ENCODE measurements at regions not wholly inside any gene's neighbourhood (a gene's known extent, or its start where the extent isn't known, plus 50 kb on each side); places are given as distances from the start of the nearest gene placed in this dataset.

- FAIRE-seq (no peak), DNase-seq (ENCODE audit: insufficient read length, low spot score) (no peak)
- TF ChIP-seq CTCF (IDR thresholded peaks at IDR 0.05; ENCODE audit: insufficient read depth, missing control alignments): no peak
Observed at GRCh38 chr10:84700668-84701369, 372.4 kb downstream of the CCSER2 start.

GRCh38 chr10:84701370-84701720 is 373.0 kb downstream of the CCSER2 start:
- FAIRE-seq: no peak
- TF ChIP-seq CTCF (IDR thresholded peaks at IDR 0.05; ENCODE audit: insufficient read depth, missing control alignments): no peak
- no peak for DNase-seq (ENCODE audit: insufficient read length, low spot score)

DNA sequence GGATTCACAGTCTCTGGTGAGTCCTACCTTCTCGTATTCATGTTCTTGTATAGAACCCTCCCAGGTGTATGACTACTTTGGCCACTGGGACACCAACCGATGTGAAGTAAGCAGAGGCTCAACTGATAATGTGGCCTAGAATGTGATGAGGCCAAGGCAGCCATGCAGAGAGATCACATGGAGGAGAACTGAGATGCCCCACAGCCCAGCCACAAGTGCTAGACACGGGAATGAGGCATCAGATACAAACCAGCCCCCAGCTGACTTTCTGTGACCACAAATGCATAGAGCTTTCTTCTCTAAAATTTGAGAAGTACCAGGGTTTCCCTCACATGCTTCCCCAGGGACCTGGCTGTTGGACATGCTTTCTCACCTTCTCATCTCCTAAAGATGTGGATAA is 375.7 kb downstream of the CCSER2 start:
- DNase-seq (ENCODE audit: insufficient read length, low spot score) (no peak), FAIRE-seq (no peak)
- TF ChIP-seq CTCF (IDR thresholded peaks at IDR 0.05; ENCODE audit: insufficient read depth, missing control alignments): no peak

DNA sequence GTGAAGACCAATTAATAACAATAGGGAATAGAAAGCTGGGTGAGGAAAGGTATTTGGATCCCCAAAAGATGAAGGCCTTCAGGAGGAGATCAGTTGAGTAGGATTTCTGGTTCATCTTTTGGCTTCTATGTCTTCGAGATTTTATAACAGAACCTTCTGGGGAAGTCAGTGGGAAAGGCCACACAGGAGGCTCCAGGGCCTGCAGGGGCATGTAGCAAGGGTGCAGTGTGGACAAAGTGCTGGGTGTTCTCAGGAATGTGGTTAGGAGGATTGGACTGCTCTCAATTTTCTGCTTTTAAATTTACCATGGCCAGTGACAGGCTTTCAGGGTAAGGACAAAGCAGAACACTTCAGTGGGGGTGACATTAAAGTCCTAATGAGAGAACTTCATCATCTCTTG is 378.0 kb downstream of the CCSER2 start:
- TF ChIP-seq CTCF (IDR thresholded peaks at IDR 0.05; ENCODE audit: insufficient read depth, missing control alignments): no peak
- DNase-seq (ENCODE audit: insufficient read length, low spot score) (no peak), FAIRE-seq (no peak)

- TF ChIP-seq CTCF (IDR thresholded peaks at IDR 0.05; ENCODE audit: insufficient read depth, missing control alignments): no peak
- DNase-seq (ENCODE audit: insufficient read length, low spot score) (no peak), FAIRE-seq (no peak)
Observed at GRCh38 chr10:84706875-84707274, 378.5 kb downstream of the CCSER2 start.

- peak; percentile 24 for DNase-seq (ENCODE audit: insufficient read length, low spot score)
- TF ChIP-seq CTCF (IDR thresholded peaks at IDR 0.05; ENCODE audit: insufficient read depth, missing control alignments): peak; percentile 72
- FAIRE-seq: no peak
Observed at GRCh38 chr10:84715911-84716310, 387.5 kb downstream of the CCSER2 start.

DNA sequence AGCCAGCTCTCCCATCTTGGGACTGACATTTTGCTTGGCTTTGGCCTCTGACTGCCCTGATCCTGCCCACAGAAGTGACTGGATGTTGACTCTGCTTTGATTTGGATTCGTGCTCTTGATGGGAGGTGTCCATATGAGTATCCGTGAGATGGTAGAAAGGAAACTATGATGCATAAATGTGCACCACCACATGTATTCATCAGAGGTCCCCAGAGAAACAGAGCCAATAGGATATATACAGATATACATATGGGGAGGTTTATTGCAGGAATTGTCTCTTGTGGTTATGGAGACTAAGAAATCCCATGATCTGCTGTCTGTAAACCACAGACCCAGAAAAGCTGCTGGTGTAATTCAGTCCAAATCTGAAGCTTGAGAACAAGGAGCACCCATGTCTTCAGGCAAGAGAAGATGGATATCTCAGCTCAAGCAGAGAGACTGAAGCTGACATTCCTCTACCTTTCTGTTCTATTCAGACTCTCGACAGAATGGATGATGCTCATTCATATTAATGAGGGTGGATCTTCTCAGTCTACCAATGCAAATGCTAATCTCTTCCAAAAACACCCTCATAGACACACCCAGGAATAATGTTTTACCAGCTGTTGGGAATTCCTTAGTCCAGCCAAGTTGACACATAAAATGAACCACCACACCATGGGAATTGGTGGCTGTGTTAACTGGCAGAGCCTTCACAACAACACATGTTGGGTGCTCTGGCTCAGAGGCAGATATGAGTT is 390.7 kb downstream of the CCSER2 start:
- no peak for TF ChIP-seq CTCF (IDR thresholded peaks at IDR 0.05; ENCODE audit: insufficient read depth, missing control alignments)
- FAIRE-seq (no peak), DNase-seq (ENCODE audit: insufficient read length, low spot score) (no peak)
